NB4 (cell line): ENCODE measurements at regions not wholly inside any gene's neighbourhood (a gene's known extent, or its start where the extent isn't known, plus 50 kb on each side); places are given as distances from the start of the nearest gene placed in this dataset.

Source experiments
- DNase-seq: peaks from one replicate; pipeline ENCODE4 v3.0.0; 2010; ENCODE audit warnings: low read depth
- H3K4me3 ChIP-seq: one replicate; pipeline ENCODE4 v1.5.1; 2011; ENCODE audit warnings: mild to moderate bottlenecking, low read depth, low read length, moderate library complexity
- CTCF ChIP-seq: IDR thresholded peaks from one replicate; pipeline ENCODE4 v1.5.1; 2012; ENCODE audit warnings: low read depth, low read length
- MAX ChIP-seq: IDR thresholded peaks from 2 replicates; pipeline ENCODE4 v1.6.1; 2011; ENCODE audit warnings: low read depth, low read length
- MYC ChIP-seq: IDR thresholded peaks from 2 replicates; pipeline ENCODE4 v1.6.1; 2011; ENCODE audit warnings: low read depth, low read length
- POLR2A ChIP-seq: IDR thresholded peaks from 2 replicates; pipeline ENCODE4 v1.6.1; 2011; ENCODE audit warnings: mild to moderate bottlenecking; ENCODE audit not compliant: insufficient read length; ENCODE audit errors: extremely low read depth

- TF ChIP-seq MYC (no peak), MAX (no peak), CTCF (no peak), POLR2A (no peak)
- no peak for DNase-seq
- no peak overlapping the region for H3K4me3 ChIP-seq
Observed at GRCh38 chr4:166301266-166301665, 428.2 kb downstream of the TLL1 start.

GRCh38 chr4:166308647-166309046 lies 435.6 kb downstream of the TLL1 start:
- DNase-seq = no peak
- no peak for TF ChIP-seq POLR2A
- TF ChIP-seq MAX = no peak
- no peak for TF ChIP-seq MYC
- no peak for TF ChIP-seq CTCF
- no peak overlapping the region for H3K4me3 ChIP-seq

- DNase-seq = no peak
- TF ChIP-seq POLR2A (no peak), MYC (no peak), CTCF (no peak), MAX (no peak)
- H3K4me3 ChIP-seq = no peak overlapping the region
Observed at GRCh38 chr4:166309286-166309685, 436.2 kb downstream of the TLL1 start.

GRCh38 chr4:166311169-166311568 lies 438.1 kb downstream of the TLL1 start:
- no peak for DNase-seq
- TF ChIP-seq CTCF = no peak
- no peak for TF ChIP-seq MYC
- no peak for TF ChIP-seq MAX
- no peak for TF ChIP-seq POLR2A
- H3K4me3 ChIP-seq = no peak overlapping the region

GRCh38 chr4:166312166-166312565 lies 439.1 kb downstream of the TLL1 start:
- H3K4me3 ChIP-seq = no peak overlapping the region
- TF ChIP-seq CTCF (no peak), POLR2A (no peak), MYC (no peak), MAX (no peak)
- DNase-seq = no peak

GRCh38 chr4:166314902-166315301 lies 441.9 kb downstream of the TLL1 start:
- no peak for DNase-seq

More at GRCh38 chr4:166314902-166315301, 441.9 kb downstream of the TLL1 start:
- no peak overlapping the region for H3K4me3 ChIP-seq
- TF ChIP-seq MYC = no peak
- no peak for TF ChIP-seq CTCF
- no peak for TF ChIP-seq MAX
- no peak for TF ChIP-seq POLR2A
